ENCODE measurements at regions not wholly inside any gene's neighbourhood (a gene's known extent, or its start where the extent isn't known, plus 50 kb on each side); places are given as distances from the start of the nearest gene placed in this dataset.

DNA sequence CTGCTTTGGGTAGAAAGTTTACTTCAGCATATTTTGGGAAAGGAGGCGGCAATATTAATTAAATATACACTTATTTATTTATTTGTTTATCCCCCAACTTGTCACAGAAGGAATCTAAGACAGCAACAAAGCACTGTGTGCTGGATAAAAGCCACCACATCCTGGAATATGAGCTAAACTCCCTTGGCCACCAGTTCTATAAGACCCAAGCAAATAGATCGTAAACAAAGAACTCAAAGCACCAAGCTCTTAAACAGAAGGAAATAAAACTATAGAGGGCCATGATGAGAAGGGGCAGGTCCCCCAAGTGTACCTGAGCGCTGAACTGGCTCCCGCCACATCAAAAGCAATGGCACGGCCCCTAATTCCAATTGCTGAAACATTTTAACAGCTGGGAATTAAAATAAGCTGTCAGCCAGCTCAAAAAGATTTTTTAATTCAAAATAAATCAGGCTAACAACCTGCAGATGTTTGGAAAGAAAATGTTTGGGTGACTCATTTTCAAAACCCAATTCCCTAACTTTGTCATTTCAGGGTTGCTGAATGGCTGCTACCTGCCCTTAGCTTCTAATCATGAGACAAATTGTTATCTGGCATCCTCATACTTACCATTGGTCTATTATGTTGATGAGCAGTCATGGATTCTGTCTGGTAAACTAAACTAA lies 127.1 kb downstream of the SLC30A10 start:
- Histone ChIP-seq H4K20me1 (ENCODE audit: control insufficient read depth, extremely low read depth, insufficient read depth, low read length) (no peaks in the 10 kb centered on the region), H3K27me3 (ENCODE audit: control insufficient read depth, extremely low read depth, insufficient read depth, low read length) (no peaks in the 10 kb centered on the region), H3K9ac (ENCODE audit: control insufficient read depth, extremely low read depth, insufficient read depth, low read length) (no peak overlapping the region), H3K36me3 (ENCODE audit: control insufficient read depth in 2 of 2, extremely low read depth in 1 of 2, insufficient read depth in 2 of 2, low read length in 2 of 2) (no peaks in the 10 kb centered on the region), H3K27ac (ENCODE audit: control insufficient read depth, insufficient read depth, low read length) (no peak overlapping the region), H3K4me2 (ENCODE audit: control insufficient read depth, extremely low read depth, insufficient read depth, low read depth, low read length) (no peak overlapping the region), H3K9me3 (ENCODE audit: control insufficient read depth, low read depth, low read length) (no peaks in the 10 kb centered on the region), H3K4me3 (ENCODE audit: control insufficient read depth in 2 of 3, extremely low read depth in 1 of 3, insufficient read depth in 2 of 3, low read depth in 1 of 3, low read length in 3 of 3) (no peak overlapping the region), H2AFZ (ENCODE audit: control insufficient read depth, low read length) (no peak overlapping the region), H3K79me2 (ENCODE audit: control insufficient read depth, insufficient read depth, low read length) (no peaks in the 10 kb centered on the region), H3K4me1 (ENCODE audit: control insufficient read depth, extremely low read depth, insufficient read depth, low read length) (peaks cover 7% of the 10 kb centered on the region), H3K9me1 (ENCODE audit: control insufficient read depth, extremely low read depth, insufficient read depth, low read length) (no peaks in the 10 kb centered on the region)
- dilution Hi-C loops (cut with MboI; ENCODE audit: extremely low pct_ligation_motif_present, low sequenced_read_pairs) = no loop called here
- DNase-seq (ENCODE audit: low read depth, low spot score) (no peak), FAIRE-seq (no peak)
- TF ChIP-seq EZH2 (IDR thresholded peaks at IDR 0.05; ENCODE audit: low read length) = no peak
- TF ChIP-seq, protein P1, sequence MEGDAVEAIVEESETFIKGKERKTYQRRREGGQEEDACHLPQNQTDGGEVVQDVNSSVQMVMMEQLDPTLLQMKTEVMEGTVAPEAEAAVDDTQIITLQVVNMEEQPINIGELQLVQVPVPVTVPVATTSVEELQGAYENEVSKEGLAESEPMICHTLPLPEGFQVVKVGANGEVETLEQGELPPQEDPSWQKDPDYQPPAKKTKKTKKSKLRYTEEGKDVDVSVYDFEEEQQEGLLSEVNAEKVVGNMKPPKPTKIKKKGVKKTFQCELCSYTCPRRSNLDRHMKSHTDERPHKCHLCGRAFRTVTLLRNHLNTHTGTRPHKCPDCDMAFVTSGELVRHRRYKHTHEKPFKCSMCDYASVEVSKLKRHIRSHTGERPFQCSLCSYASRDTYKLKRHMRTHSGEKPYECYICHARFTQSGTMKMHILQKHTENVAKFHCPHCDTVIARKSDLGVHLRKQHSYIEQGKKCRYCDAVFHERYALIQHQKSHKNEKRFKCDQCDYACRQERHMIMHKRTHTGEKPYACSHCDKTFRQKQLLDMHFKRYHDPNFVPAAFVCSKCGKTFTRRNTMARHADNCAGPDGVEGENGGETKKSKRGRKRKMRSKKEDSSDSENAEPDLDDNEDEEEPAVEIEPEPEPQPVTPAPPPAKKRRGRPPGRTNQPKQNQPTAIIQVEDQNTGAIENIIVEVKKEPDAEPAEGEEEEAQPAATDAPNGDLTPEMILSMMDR (optimal IDR thresholded peaks at IDR 0.05 in 1 of 3, IDR thresholded peaks at IDR 0.05 in 1 of 3, conservative IDR thresholded peaks at IDR 0.05 in 1 of 3; ENCODE audit: extremely low read depth in 1 of 3, insufficient read depth in 2 of 3, low read length in 3 of 3) = no peak

DNA sequence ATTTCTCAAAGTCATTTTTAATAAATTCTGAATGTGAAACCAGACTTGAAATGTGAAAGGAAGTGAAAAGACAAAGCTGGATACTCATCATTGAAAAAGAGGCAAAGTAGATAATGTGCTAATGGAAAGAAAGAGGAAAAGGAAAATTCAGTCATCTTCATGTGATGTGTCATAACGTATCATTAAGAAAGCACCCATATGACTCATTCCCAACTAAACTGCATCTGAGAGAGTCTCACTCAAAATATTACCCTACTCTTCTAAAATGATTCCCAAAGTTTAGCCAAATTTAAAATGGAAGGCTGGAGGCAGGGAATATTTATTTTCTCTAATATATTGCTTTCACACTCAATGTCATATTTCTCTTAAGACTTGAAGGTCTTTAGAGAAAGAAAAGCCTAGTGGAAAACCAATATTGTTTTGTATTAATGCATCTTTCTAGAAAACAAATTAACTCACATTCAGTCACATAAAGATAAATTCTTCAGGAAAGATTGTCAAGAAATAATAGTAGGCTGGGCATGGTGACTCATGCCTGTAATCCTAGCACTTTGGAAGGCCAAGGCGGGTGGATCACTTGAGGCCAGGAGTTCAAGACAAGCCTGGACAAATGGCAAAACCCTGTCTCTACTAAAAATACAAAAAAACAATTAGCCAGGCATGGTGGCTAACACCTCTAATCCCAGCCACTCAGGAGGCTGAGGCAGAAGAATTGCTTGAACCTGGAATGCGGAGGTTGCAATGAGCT lies 129.9 kb downstream of the SLC30A10 start:
- dilution Hi-C loops (cut with MboI; ENCODE audit: extremely low pct_ligation_motif_present, low sequenced_read_pairs) = no loop called here
- Histone ChIP-seq H3K4me3 (ENCODE audit: control insufficient read depth in 2 of 3, extremely low read depth in 1 of 3, insufficient read depth in 2 of 3, low read depth in 1 of 3, low read length in 3 of 3) (no peak overlapping the region), H3K79me2 (ENCODE audit: control insufficient read depth, insufficient read depth, low read length) (no peaks in the 10 kb centered on the region), H3K9me3 (ENCODE audit: control insufficient read depth, low read depth, low read length) (no peaks in the 10 kb centered on the region), H3K36me3 (ENCODE audit: control insufficient read depth in 2 of 2, extremely low read depth in 1 of 2, insufficient read depth in 2 of 2, low read length in 2 of 2) (no peaks in the 10 kb centered on the region), H3K9me1 (ENCODE audit: control insufficient read depth, extremely low read depth, insufficient read depth, low read length) (no peaks in the 10 kb centered on the region), H3K27me3 (ENCODE audit: control insufficient read depth, extremely low read depth, insufficient read depth, low read length) (no peaks in the 10 kb centered on the region), H3K4me1 (ENCODE audit: control insufficient read depth, extremely low read depth, insufficient read depth, low read length) (peaks cover 7% of the 10 kb centered on the region), H2AFZ (ENCODE audit: control insufficient read depth, low read length) (no peak overlapping the region), H3K27ac (ENCODE audit: control insufficient read depth, insufficient read depth, low read length) (peak overlapping the region; percentile 59), H4K20me1 (ENCODE audit: control insufficient read depth, extremely low read depth, insufficient read depth, low read length) (no peaks in the 10 kb centered on the region), H3K9ac (ENCODE audit: control insufficient read depth, extremely low read depth, insufficient read depth, low read length) (no peak overlapping the region), H3K4me2 (ENCODE audit: control insufficient read depth, extremely low read depth, insufficient read depth, low read depth, low read length) (peak overlapping the region; percentile 30)
- DNase-seq (ENCODE audit: low read depth, low spot score) (peak; percentile 13), FAIRE-seq (no peak)
- TF ChIP-seq, protein P1 (optimal IDR thresholded peaks at IDR 0.05 in 1 of 3, IDR thresholded peaks at IDR 0.05 in 1 of 3, conservative IDR thresholded peaks at IDR 0.05 in 1 of 3; ENCODE audit: extremely low read depth in 1 of 3, insufficient read depth in 2 of 3, low read length in 3 of 3) = no peak
- no peak for TF ChIP-seq EZH2 (IDR thresholded peaks at IDR 0.05; ENCODE audit: low read length)
